Fibroblast of lung (primary cell): ENCODE measurements at regions not wholly inside any gene's neighbourhood (a gene's known extent, or its start where the extent isn't known, plus 50 kb on each side); places are given as distances from the start of the nearest gene placed in this dataset.

Source experiments
- EZH2 ChIP-seq: IDR thresholded peaks from 2 replicates; pipeline ENCODE4 v1.5.1; 2012; ENCODE audit warnings: low read length, control low read depth, mild to moderate bottlenecking; ENCODE audit errors: missing control alignments
- TF ChIP-seq, protein P1 (sequence below), 2 donors: IDR thresholded peaks in 1 of 2; conservative IDR thresholded peaks in 1 of 2; 1 replicate in 1 of 2; 2 replicates in 1 of 2; pipeline ENCODE4 v1.5.1; 2011 to 2012; ENCODE audit warnings: low read length in 2 of 2, control low read depth in 1 of 2, inconsistent platforms in 1 of 2, low read depth in 1 of 2, mild to moderate bottlenecking in 1 of 2

GRCh38 chr1:239098400-239099037, 287.8 kb upstream of the CHRM3 start:
- TF ChIP-seq, protein P1, sequence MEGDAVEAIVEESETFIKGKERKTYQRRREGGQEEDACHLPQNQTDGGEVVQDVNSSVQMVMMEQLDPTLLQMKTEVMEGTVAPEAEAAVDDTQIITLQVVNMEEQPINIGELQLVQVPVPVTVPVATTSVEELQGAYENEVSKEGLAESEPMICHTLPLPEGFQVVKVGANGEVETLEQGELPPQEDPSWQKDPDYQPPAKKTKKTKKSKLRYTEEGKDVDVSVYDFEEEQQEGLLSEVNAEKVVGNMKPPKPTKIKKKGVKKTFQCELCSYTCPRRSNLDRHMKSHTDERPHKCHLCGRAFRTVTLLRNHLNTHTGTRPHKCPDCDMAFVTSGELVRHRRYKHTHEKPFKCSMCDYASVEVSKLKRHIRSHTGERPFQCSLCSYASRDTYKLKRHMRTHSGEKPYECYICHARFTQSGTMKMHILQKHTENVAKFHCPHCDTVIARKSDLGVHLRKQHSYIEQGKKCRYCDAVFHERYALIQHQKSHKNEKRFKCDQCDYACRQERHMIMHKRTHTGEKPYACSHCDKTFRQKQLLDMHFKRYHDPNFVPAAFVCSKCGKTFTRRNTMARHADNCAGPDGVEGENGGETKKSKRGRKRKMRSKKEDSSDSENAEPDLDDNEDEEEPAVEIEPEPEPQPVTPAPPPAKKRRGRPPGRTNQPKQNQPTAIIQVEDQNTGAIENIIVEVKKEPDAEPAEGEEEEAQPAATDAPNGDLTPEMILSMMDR (conservative IDR thresholded peaks at IDR 0.05 in 1 of 2, IDR thresholded peaks at IDR 0.05 in 1 of 2; ENCODE audit: low read depth in 1 of 2, low read length in 2 of 2): no peak
- no peak for TF ChIP-seq EZH2
